ENCODE measurements at regions not wholly inside any gene's neighbourhood (a gene's known extent, or its start where the extent isn't known, plus 50 kb on each side); places are given as distances from the start of the nearest gene placed in this dataset.
"Not testable (repeated sequence)": the region's sequence is repeated elsewhere in the genome, so short reads cannot be mapped to it uniquely, and the experiment has no call there.

- no peaks in the 10 kb centered on the region for H3K9me3 ChIP-seq (replicated peaks in 1 of 2; ENCODE audit: control insufficient read depth in 1 of 2, insufficient read depth in 1 of 2, low read length in 2 of 2)
- H3K36me3 Mint-ChIP-seq: no peaks in the 10 kb centered on the region
- peaks cover 0 to 4% (median 0%) of the 10 kb centered on the region in 3 donors for H3K27me3 Mint-ChIP-seq (ENCODE audit: low read depth in 3 of 3)
- H3K4me2 ChIP-seq (replicated peaks; ENCODE audit: extremely low read depth, low read length, poor library complexity, severe bottlenecking): no peak overlapping the region
- no peak overlapping the region for H3K9ac ChIP-seq (ENCODE audit: insufficient read depth, low read length, poor library complexity, severe bottlenecking)
- H4K20me1 ChIP-seq (ENCODE audit: insufficient read depth, low read length): no peaks in the 10 kb centered on the region
- no peak overlapping the region for H2AFZ ChIP-seq (ENCODE audit: insufficient read depth, low read depth, low read length, poor library complexity, severe bottlenecking)
- TF ChIP-seq CTCF (IDR thresholded peaks at IDR 0.05): no peak
- no CpG with 5 or more reads among the region's 1 CpG for WGBS (ENCODE audit: insufficient coverage)
- no peaks in the 10 kb centered on the region for H3K27me3 ChIP-seq (ENCODE audit: control insufficient read depth in 2 of 2, insufficient read depth in 2 of 2, low read length in 2 of 2)
- no peak overlapping the region for H3K27ac ChIP-seq (ENCODE audit: low read depth in 1 of 2, low read length in 2 of 2)
- no peak overlapping the region for H3K4me3 Mint-ChIP-seq
- H3K36me3 ChIP-seq (replicated peaks in 1 of 2; ENCODE audit: control insufficient read depth in 1 of 2, insufficient read depth in 2 of 2, low read length in 2 of 2): no peaks in the 10 kb centered on the region
- H3K4me3 ChIP-seq (replicated peaks in 1 of 3; ENCODE audit: low read depth in 2 of 3, low read length in 3 of 3): no peak overlapping the region
- H3K4me1 Mint-ChIP-seq: peaks cover 7% of the 10 kb centered on the region
- peaks cover 0 to 3% (median 2%) of the 10 kb centered on the region in 7 donors for H3K9me3 Mint-ChIP-seq
- H3K27ac Mint-ChIP-seq: no peak overlapping the region
- DNase-seq: no peak
- no peaks in the 10 kb centered on the region for H3K79me2 ChIP-seq (ENCODE audit: insufficient read depth, low read length)
- intact Hi-C loops (cut with micrococcal nuclease): no loop called here
- no peaks in the 10 kb centered on the region for H3K4me1 ChIP-seq (ENCODE audit: control insufficient read depth in 1 of 2, insufficient read depth in 2 of 2, low read length in 2 of 2)
Measured at GRCh38 chr2:7559791-7560190, 642.6 kb downstream of the RNF144A start.

- intact Hi-C loops (cut with micrococcal nuclease): no loop called here
- H3K27ac Mint-ChIP-seq: peak overlapping the region in 1 of 7 donors; percentile 16
- 100% methylated on average over 2 of the region's 6 CpGs for WGBS (ENCODE audit: insufficient coverage)
Measured at GRCh38 chr2:7566382-7566881, 649.2 kb downstream of the RNF144A start.

GRCh38 chr2:7567116-7567515 lies 649.9 kb downstream of the RNF144A start:
- H4K20me1 ChIP-seq (ENCODE audit: insufficient read depth, low read length); H3K4me3 ChIP-seq (replicated peaks in 1 of 3; ENCODE audit: low read depth in 2 of 3, low read length in 3 of 3); H3K4me1 ChIP-seq (ENCODE audit: control insufficient read depth in 1 of 2, insufficient read depth in 2 of 2, low read length in 2 of 2); H3K27me3 ChIP-seq (ENCODE audit: control insufficient read depth in 2 of 2, insufficient read depth in 2 of 2, low read length in 2 of 2); H3K36me3 Mint-ChIP-seq; H3K9me3 Mint-ChIP-seq; H2AFZ ChIP-seq (ENCODE audit: insufficient read depth, low read depth, low read length, poor library complexity, severe bottlenecking); DNase-seq; H3K27me3 Mint-ChIP-seq (ENCODE audit: low read depth in 3 of 3); H3K4me1 Mint-ChIP-seq; H3K27ac Mint-ChIP-seq; H3K9ac ChIP-seq (ENCODE audit: insufficient read depth, low read length, poor library complexity, severe bottlenecking); H3K36me3 ChIP-seq (replicated peaks in 1 of 2; ENCODE audit: control insufficient read depth in 1 of 2, insufficient read depth in 2 of 2, low read length in 2 of 2); H3K27ac ChIP-seq (ENCODE audit: low read depth in 1 of 2, low read length in 2 of 2); intact Hi-C loops (cut with micrococcal nuclease); H3K9me3 ChIP-seq (replicated peaks in 1 of 2; ENCODE audit: control insufficient read depth in 1 of 2, insufficient read depth in 1 of 2, low read length in 2 of 2); H3K4me2 ChIP-seq (replicated peaks; ENCODE audit: extremely low read depth, low read length, poor library complexity, severe bottlenecking); H3K79me2 ChIP-seq (ENCODE audit: insufficient read depth, low read length); H3K4me3 Mint-ChIP-seq: not testable (repeated sequence)
- no CpG with 5 or more reads among the region's 2 CpGs for WGBS (ENCODE audit: insufficient coverage)

More at GRCh38 chr2:7566382-7566881, 649.2 kb downstream of the RNF144A start:
- Histone ChIP-seq H2AFZ (ENCODE audit: insufficient read depth, low read depth, low read length, poor library complexity, severe bottlenecking) (no peak overlapping the region), H4K20me1 (ENCODE audit: insufficient read depth, low read length) (no peaks in the 10 kb centered on the region), H3K4me2 (replicated peaks; ENCODE audit: extremely low read depth, low read length, poor library complexity, severe bottlenecking) (no peak overlapping the region), H3K4me1 (ENCODE audit: control insufficient read depth in 1 of 2, insufficient read depth in 2 of 2, low read length in 2 of 2) (no peaks in the 10 kb centered on the region), H3K27me3 (ENCODE audit: control insufficient read depth in 2 of 2, insufficient read depth in 2 of 2, low read length in 2 of 2) (no peaks in the 10 kb centered on the region), H3K9me3 (replicated peaks in 1 of 2; ENCODE audit: control insufficient read depth in 1 of 2, insufficient read depth in 1 of 2, low read length in 2 of 2) (no peaks in the 10 kb centered on the region), H3K36me3 (replicated peaks in 1 of 2; ENCODE audit: control insufficient read depth in 1 of 2, insufficient read depth in 2 of 2, low read length in 2 of 2) (no peaks in the 10 kb centered on the region), H3K27ac (ENCODE audit: low read depth in 1 of 2, low read length in 2 of 2) (no peak overlapping the region), H3K4me3 (replicated peaks in 1 of 3; ENCODE audit: low read depth in 2 of 3, low read length in 3 of 3) (no peak overlapping the region), H3K9ac (ENCODE audit: insufficient read depth, low read length, poor library complexity, severe bottlenecking) (no peak overlapping the region), H3K79me2 (ENCODE audit: insufficient read depth, low read length) (no peaks in the 10 kb centered on the region)
- no peaks in the 10 kb centered on the region for H3K4me1 Mint-ChIP-seq
- H3K27me3 Mint-ChIP-seq (ENCODE audit: low read depth in 3 of 3): peaks cover 0 to 3% (median 1%) of the 10 kb centered on the region in 3 donors
- peaks cover 0 to 5% (median 2%) of the 10 kb centered on the region in 7 donors for H3K9me3 Mint-ChIP-seq
- no peak for TF ChIP-seq CTCF (IDR thresholded peaks at IDR 0.05)
- H3K36me3 Mint-ChIP-seq: no peaks in the 10 kb centered on the region
- no peak overlapping the region for H3K4me3 Mint-ChIP-seq
- DNase-seq: no peak

Data from CD14-positive monocyte (primary cell).